ENCODE measurements at regions not wholly inside any gene's neighbourhood (a gene's known extent, or its start where the extent isn't known, plus 50 kb on each side); places are given as distances from the start of the nearest gene placed in this dataset.

DNA sequence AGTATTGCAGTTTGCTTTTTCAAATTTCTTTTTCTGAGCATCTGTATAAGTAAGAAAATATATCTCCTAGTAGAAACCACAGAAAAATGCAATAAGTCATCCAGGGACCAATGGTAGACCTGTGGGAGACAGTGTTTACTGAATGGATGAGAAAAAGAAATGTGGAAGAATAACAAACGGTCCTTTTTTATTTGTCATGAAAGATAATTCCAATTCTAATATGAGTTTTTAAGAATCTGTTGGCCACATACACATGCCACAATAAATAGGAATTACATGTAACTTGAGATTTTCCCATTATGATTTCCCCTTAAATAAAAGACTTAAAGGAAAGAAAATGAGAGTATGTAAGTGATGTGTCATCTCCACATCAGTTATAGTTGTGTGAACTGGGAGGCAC lies 107.7 kb upstream of the RAB27B start:
- intact Hi-C loops (cut with DNase I): no loop called here
- no peaks in the 10 kb centered on the region for H3K4me1 ChIP-seq
- no peaks in the 10 kb centered on the region for H3K27me3 ChIP-seq
- no peaks in the 10 kb centered on the region for H3K36me3 ChIP-seq
- TF ChIP-seq, protein P1, sequence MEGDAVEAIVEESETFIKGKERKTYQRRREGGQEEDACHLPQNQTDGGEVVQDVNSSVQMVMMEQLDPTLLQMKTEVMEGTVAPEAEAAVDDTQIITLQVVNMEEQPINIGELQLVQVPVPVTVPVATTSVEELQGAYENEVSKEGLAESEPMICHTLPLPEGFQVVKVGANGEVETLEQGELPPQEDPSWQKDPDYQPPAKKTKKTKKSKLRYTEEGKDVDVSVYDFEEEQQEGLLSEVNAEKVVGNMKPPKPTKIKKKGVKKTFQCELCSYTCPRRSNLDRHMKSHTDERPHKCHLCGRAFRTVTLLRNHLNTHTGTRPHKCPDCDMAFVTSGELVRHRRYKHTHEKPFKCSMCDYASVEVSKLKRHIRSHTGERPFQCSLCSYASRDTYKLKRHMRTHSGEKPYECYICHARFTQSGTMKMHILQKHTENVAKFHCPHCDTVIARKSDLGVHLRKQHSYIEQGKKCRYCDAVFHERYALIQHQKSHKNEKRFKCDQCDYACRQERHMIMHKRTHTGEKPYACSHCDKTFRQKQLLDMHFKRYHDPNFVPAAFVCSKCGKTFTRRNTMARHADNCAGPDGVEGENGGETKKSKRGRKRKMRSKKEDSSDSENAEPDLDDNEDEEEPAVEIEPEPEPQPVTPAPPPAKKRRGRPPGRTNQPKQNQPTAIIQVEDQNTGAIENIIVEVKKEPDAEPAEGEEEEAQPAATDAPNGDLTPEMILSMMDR (IDR thresholded peaks at IDR 0.05): no peak
- TF ChIP-seq POLR2A (IDR thresholded peaks at IDR 0.05; ENCODE audit: low read depth): no peak
- no peak for TF ChIP-seq POLR2AphosphoS5 (IDR thresholded peaks at IDR 0.05)
- no peak for TF ChIP-seq EP300 (IDR thresholded peaks at IDR 0.05)
- 48% methylated on average over 1 of the region's 1 CpG for WGBS
- H3K4me3 ChIP-seq: no peak overlapping the region
- no peak for DNase-seq (ENCODE audit: extremely low spot score)
- H3K9me3 ChIP-seq: no peaks in the 10 kb centered on the region
- H3K27ac ChIP-seq (replicated peaks in 1 of 4): no peak overlapping the region

DNA sequence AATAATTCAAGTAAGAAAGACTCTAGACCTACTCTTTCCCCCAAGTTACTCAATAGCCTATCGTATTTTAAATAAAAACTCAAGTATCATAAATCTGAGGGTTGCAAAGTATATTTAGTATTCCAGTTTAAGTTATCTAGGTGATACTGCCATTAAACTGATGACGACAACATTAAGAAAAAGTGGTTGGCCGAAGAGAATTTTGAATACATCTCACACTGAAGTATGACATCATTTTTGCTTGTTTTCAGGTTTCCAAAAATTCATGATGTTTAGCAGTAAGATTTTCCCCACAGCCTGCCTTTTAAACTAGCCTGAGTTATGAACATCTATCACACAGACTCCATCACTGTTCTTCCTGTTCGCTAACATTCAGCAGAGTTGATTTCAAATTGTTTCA lies 102.1 kb upstream of the RAB27B start:
- intact Hi-C loops (cut with DNase I): no loop called here

DNA sequence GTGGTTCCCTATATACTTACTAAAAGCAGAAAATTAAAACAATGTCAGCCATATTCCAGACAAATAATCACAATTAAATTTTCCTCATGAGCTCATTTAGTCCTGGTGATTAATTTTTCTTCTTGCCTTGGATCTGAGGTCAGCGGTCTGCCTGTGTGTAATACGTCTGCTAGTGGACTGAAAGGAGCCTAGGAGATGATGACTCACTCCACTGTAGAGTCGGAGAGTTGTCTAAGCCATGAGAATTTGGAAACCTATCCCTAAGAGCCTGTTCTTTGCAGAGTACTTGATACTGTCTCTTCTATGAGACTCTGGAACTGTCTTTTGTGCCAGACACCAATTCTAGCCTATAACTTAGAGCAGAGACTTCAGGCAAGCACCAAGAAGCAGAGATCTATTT lies 94.2 kb upstream of the RAB27B start:
- intact Hi-C loops (cut with DNase I): no loop called here
- no peaks in the 10 kb centered on the region for H3K27me3 ChIP-seq
- no peak overlapping the region for H3K27ac ChIP-seq (replicated peaks in 1 of 4)
- no peak for TF ChIP-seq POLR2A (IDR thresholded peaks at IDR 0.05; ENCODE audit: low read depth)
- no peak for TF ChIP-seq EP300 (IDR thresholded peaks at IDR 0.05)
- TF ChIP-seq POLR2AphosphoS5 (IDR thresholded peaks at IDR 0.05): no peak
- TF ChIP-seq, protein P1 (IDR thresholded peaks at IDR 0.05): no peak
- H3K4me1 ChIP-seq: no peaks in the 10 kb centered on the region
- no peaks in the 10 kb centered on the region for H3K9me3 ChIP-seq
- WGBS: 36% methylated on average over 3 of the region's 3 CpGs
- H3K4me3 ChIP-seq: no peak overlapping the region
- no peaks in the 10 kb centered on the region for H3K36me3 ChIP-seq
- DNase-seq (ENCODE audit: extremely low spot score): no peak

More for the DNA sequence above, 102.1 kb upstream of the RAB27B start:
- Histone ChIP-seq H3K27me3 (no peaks in the 10 kb centered on the region), H3K4me3 (no peak overlapping the region), H3K9me3 (no peaks in the 10 kb centered on the region), H3K27ac (replicated peaks in 1 of 4) (no peak overlapping the region), H3K36me3 (no peaks in the 10 kb centered on the region), H3K4me1 (no peaks in the 10 kb centered on the region)
- TF ChIP-seq EP300 (IDR thresholded peaks at IDR 0.05) (no peak), POLR2A (IDR thresholded peaks at IDR 0.05; ENCODE audit: low read depth) (no peak), POLR2AphosphoS5 (IDR thresholded peaks at IDR 0.05) (no peak)
- TF ChIP-seq, protein P1 (IDR thresholded peaks at IDR 0.05): no peak
- no peak for DNase-seq (ENCODE audit: extremely low spot score)
- 94% methylated on average over 4 of the region's 4 CpGs for WGBS

DNA sequence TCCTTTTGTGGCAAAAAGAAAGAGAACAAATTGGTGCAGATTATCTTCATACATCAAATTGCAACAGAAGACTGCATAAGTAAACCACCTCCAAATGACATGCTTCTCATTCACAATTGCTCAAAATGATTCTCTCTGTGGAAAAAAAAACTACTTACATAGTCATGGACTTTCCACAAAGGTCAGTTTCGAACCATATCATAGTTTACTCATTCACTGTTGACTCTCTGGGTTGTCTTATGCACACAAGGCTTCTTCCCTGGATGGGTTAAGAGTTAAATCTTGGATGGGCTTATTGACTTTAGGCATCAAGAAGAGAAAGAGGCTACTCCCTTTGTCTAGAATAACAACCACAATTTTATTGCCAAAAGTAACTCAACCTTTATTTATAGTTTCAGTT lies 91.3 kb upstream of the RAB27B start:
- WGBS: 96% methylated on average over 1 of the region's 1 CpG
- Histone ChIP-seq H3K4me3 (no peak overlapping the region), H3K36me3 (no peaks in the 10 kb centered on the region), H3K27ac (replicated peaks in 1 of 4) (no peak overlapping the region), H3K9me3 (no peaks in the 10 kb centered on the region), H3K27me3 (no peaks in the 10 kb centered on the region), H3K4me1 (peaks cover 0 to under 1% (median 0%) of the 10 kb centered on the region in 4 donors)
- TF ChIP-seq, protein P1 (IDR thresholded peaks at IDR 0.05): no peak
- no peak for TF ChIP-seq EP300 (IDR thresholded peaks at IDR 0.05)
- TF ChIP-seq POLR2A (IDR thresholded peaks at IDR 0.05; ENCODE audit: low read depth): no peak
- TF ChIP-seq POLR2AphosphoS5 (IDR thresholded peaks at IDR 0.05): no peak
- intact Hi-C loops (cut with DNase I): no loop called here
- no peak for DNase-seq (ENCODE audit: extremely low spot score)

DNA sequence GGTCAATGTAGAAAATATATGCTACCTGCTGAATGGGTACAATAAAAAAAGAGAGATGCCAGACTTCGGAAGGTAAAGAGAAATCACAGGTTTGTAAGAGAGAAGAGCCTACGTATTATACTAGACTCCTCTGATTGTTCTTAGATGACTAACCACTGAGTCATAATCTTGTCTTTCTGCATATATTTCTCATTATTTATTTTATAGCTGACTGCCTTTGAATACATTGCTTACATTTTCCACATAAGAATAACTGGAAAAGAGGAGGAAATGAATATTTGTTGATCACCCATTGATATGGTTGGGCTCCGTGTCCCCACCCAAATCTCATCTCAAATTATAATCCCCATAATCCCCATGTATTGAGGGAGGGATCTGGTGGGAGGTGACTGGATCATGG lies 90.3 kb upstream of the RAB27B start:
- no peaks in the 10 kb centered on the region for H3K36me3 ChIP-seq
- WGBS: 90% methylated on average over 3 of the region's 3 CpGs
- intact Hi-C loops (cut with DNase I): no loop called here
- DNase-seq (ENCODE audit: extremely low spot score): no peak
- no peaks in the 10 kb centered on the region for H3K9me3 ChIP-seq
- peaks cover 0 to 10% (median 7%) of the 10 kb centered on the region in 4 donors for H3K4me1 ChIP-seq
- H3K27me3 ChIP-seq: no peaks in the 10 kb centered on the region
- no peak overlapping the region for H3K27ac ChIP-seq (replicated peaks in 1 of 4)
- no peak for TF ChIP-seq EP300 (IDR thresholded peaks at IDR 0.05)
- no peak for TF ChIP-seq POLR2AphosphoS5 (IDR thresholded peaks at IDR 0.05)
- TF ChIP-seq POLR2A (IDR thresholded peaks at IDR 0.05; ENCODE audit: low read depth): no peak
- TF ChIP-seq, protein P1 (IDR thresholded peaks at IDR 0.05): no peak
- no peak overlapping the region for H3K4me3 ChIP-seq
